ENCODE measurements at regions not wholly inside any gene's neighbourhood (a gene's known extent, or its start where the extent isn't known, plus 50 kb on each side); places are given as distances from the start of the nearest gene placed in this dataset.

DNA sequence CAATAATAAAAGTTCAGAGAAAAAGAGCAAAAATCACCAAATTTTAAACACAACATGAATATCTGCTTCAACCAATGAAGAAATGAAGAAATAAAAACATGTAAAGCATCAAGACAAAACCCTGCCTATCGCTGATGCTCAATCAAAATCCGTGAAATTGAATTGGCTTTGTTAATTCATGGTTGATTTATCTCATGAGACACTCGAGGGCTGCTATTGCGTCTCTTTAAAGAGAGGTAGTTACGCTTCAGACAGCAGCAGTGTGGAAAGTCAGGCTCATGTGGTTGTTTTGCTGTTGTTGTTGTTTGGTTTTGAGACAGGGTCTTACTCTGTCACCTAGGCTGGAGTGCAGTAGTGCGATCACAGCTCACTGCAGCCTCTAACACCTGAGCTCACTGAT is 65.5 kb upstream of the RGS7 start:
- no peaks in the 10 kb centered on the region for H3K36me3 ChIP-seq (ENCODE audit: control insufficient read depth, insufficient read depth, low read length)
- H3K4me3 ChIP-seq (ENCODE audit: insufficient read depth, low read depth, low read length, poor library complexity, severe bottlenecking) = no peak overlapping the region
- H3K4me1 ChIP-seq (ENCODE audit: control insufficient read depth, insufficient read depth, low read length, poor library complexity, severe bottlenecking) = no peaks in the 10 kb centered on the region
- no peaks in the 10 kb centered on the region for H3K9me3 ChIP-seq (ENCODE audit: control insufficient read depth, low read length)
- H3K27ac ChIP-seq (ENCODE audit: insufficient read depth, low read length, poor library complexity, severe bottlenecking) = no peak overlapping the region
- H3K27me3 ChIP-seq (replicated peaks; ENCODE audit: control insufficient read depth, insufficient read depth, low read length, poor library complexity, severe bottlenecking) = no peaks in the 10 kb centered on the region
- no peak for DNase-seq

DNA sequence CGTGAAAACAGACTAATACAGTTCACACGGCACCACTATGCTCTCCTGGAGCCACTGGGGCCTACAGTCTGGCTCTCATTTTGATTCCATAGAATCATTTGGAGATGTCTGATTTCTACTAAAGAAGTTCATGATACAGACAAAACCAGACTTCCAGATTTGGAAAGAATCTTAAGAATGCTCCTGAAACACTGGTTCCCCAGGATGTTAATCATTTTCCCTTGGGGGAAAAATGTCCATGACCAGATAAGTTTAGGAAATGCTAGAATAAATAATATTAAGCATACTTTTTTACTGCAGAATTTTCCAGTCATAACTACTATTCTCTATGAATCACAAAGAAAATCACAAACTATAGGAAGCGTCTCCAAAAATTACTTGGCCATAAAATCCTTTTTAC is 63.0 kb upstream of the RGS7 start:
- DNase-seq = no peak
- Histone ChIP-seq H3K4me1 (ENCODE audit: control insufficient read depth, insufficient read depth, low read length, poor library complexity, severe bottlenecking) (no peaks in the 10 kb centered on the region), H3K4me3 (ENCODE audit: insufficient read depth, low read depth, low read length, poor library complexity, severe bottlenecking) (no peak overlapping the region), H3K9me3 (ENCODE audit: control insufficient read depth, low read length) (no peaks in the 10 kb centered on the region), H3K36me3 (ENCODE audit: control insufficient read depth, insufficient read depth, low read length) (no peaks in the 10 kb centered on the region), H3K27ac (ENCODE audit: insufficient read depth, low read length, poor library complexity, severe bottlenecking) (no peak overlapping the region), H3K27me3 (replicated peaks; ENCODE audit: control insufficient read depth, insufficient read depth, low read length, poor library complexity, severe bottlenecking) (no peaks in the 10 kb centered on the region)

DNA sequence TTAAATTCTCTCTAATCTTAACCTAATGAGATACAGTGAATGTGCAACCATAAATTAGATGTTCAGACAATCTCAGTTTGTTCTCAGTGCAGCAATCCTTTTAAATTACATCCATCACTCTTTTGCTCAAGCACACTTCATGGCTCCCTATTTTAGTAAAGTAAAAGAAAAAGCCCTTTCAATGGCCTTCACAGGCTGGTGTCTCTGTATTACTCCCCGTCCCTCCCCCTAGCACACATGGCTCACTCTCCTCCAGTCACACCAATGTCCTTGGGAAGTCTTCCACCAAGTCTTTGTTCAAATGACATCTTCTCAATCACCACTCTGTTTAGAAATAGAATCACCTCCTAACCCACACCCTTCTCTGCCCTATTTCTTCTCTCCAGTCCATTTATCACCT is 60.3 kb upstream of the RGS7 start:
- H3K4me3 ChIP-seq (ENCODE audit: insufficient read depth, low read depth, low read length, poor library complexity, severe bottlenecking) = no peak overlapping the region

DNA sequence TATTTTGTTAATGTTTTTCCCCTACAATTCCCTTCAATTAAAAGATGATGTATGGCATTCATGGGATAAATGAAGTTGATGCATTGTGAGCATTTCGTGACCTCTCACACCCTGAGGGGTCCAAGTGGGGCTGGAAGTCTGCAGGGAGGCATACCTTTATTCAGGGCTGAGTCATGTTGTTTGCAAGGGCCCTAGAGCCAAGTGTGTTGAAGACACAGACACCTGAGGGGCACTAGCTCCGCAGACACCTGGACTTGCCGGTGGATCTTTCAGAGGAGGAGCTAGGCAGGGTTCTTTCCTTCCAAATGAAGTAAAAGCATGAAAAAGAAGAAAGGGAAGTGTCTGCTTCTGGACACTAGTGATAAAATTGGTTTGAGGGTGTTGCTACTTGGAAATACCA is 57.0 kb upstream of the RGS7 start:
- Histone ChIP-seq H3K27ac (ENCODE audit: insufficient read depth, low read length, poor library complexity, severe bottlenecking) (no peak overlapping the region), H3K9me3 (ENCODE audit: control insufficient read depth, low read length) (no peaks in the 10 kb centered on the region), H3K4me3 (ENCODE audit: insufficient read depth, low read depth, low read length, poor library complexity, severe bottlenecking) (no peak overlapping the region), H3K27me3 (replicated peaks; ENCODE audit: control insufficient read depth, insufficient read depth, low read length, poor library complexity, severe bottlenecking) (no peaks in the 10 kb centered on the region), H3K4me1 (ENCODE audit: control insufficient read depth, insufficient read depth, low read length, poor library complexity, severe bottlenecking) (no peaks in the 10 kb centered on the region), H3K36me3 (ENCODE audit: control insufficient read depth, insufficient read depth, low read length) (no peaks in the 10 kb centered on the region)
- DNase-seq = no peak

More for the DNA sequence above, 60.3 kb upstream of the RGS7 start:
- H3K27ac ChIP-seq (ENCODE audit: insufficient read depth, low read length, poor library complexity, severe bottlenecking) = no peak overlapping the region
- no peaks in the 10 kb centered on the region for H3K9me3 ChIP-seq (ENCODE audit: control insufficient read depth, low read length)
- no peaks in the 10 kb centered on the region for H3K4me1 ChIP-seq (ENCODE audit: control insufficient read depth, insufficient read depth, low read length, poor library complexity, severe bottlenecking)
- no peaks in the 10 kb centered on the region for H3K27me3 ChIP-seq (replicated peaks; ENCODE audit: control insufficient read depth, insufficient read depth, low read length, poor library complexity, severe bottlenecking)
- H3K36me3 ChIP-seq (ENCODE audit: control insufficient read depth, insufficient read depth, low read length) = no peaks in the 10 kb centered on the region
- no peak for DNase-seq

DNA sequence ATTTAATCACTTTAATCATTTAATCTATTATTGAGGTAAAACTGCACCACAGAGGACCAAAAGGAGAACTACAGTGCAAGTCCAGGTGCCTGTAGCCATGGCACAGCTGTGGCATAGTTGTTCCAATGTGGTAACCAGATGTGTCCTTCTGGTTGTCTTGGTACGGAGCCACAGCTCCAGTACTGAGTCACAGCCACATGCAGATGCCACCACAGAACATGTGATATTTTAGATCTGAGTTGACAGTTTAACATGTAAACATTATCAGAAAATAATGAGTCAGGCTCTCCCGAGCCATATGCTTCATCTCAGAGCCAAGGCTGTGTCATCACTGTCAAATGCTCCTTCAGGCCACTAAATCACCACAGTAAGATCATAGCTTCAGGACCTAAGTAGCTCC is 56.4 kb upstream of the RGS7 start:
- no peak overlapping the region for H3K4me3 ChIP-seq (ENCODE audit: insufficient read depth, low read depth, low read length, poor library complexity, severe bottlenecking)
- no peak for DNase-seq
- H3K36me3 ChIP-seq (ENCODE audit: control insufficient read depth, insufficient read depth, low read length) = no peaks in the 10 kb centered on the region
- H3K27ac ChIP-seq (ENCODE audit: insufficient read depth, low read length, poor library complexity, severe bottlenecking) = no peak overlapping the region
- H3K9me3 ChIP-seq (ENCODE audit: control insufficient read depth, low read length) = no peaks in the 10 kb centered on the region
- H3K4me1 ChIP-seq (ENCODE audit: control insufficient read depth, insufficient read depth, low read length, poor library complexity, severe bottlenecking) = no peaks in the 10 kb centered on the region
- H3K27me3 ChIP-seq (replicated peaks; ENCODE audit: control insufficient read depth, insufficient read depth, low read length, poor library complexity, severe bottlenecking) = no peaks in the 10 kb centered on the region

DNA sequence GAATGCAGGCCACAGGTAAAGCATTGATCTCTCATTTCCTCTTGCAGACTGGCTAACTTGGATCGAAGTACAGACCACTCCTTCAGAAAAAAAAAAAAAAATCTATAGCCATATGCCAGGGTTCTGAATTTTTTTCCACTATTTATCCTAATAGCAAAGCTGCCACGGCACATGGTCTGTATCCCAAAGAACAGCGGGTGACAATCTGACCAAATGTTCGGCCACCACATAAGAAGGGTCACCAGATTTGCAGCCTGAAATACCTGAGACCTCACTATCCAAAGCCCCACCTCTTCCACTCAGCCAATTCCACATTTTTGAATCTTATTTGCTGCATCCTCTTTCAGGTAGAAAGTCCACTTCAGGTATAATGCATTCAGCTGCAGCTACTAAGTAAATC is 55.6 kb upstream of the RGS7 start:
- H3K4me1 ChIP-seq (ENCODE audit: control insufficient read depth, insufficient read depth, low read length, poor library complexity, severe bottlenecking) = no peaks in the 10 kb centered on the region
- H3K4me3 ChIP-seq (ENCODE audit: insufficient read depth, low read depth, low read length, poor library complexity, severe bottlenecking) = no peak overlapping the region
- no peak overlapping the region for H3K27ac ChIP-seq (ENCODE audit: insufficient read depth, low read length, poor library complexity, severe bottlenecking)
- H3K36me3 ChIP-seq (ENCODE audit: control insufficient read depth, insufficient read depth, low read length) = no peaks in the 10 kb centered on the region
- H3K27me3 ChIP-seq (replicated peaks; ENCODE audit: control insufficient read depth, insufficient read depth, low read length, poor library complexity, severe bottlenecking) = no peaks in the 10 kb centered on the region
- no peak for DNase-seq
- H3K9me3 ChIP-seq (ENCODE audit: control insufficient read depth, low read length) = no peaks in the 10 kb centered on the region

DNA sequence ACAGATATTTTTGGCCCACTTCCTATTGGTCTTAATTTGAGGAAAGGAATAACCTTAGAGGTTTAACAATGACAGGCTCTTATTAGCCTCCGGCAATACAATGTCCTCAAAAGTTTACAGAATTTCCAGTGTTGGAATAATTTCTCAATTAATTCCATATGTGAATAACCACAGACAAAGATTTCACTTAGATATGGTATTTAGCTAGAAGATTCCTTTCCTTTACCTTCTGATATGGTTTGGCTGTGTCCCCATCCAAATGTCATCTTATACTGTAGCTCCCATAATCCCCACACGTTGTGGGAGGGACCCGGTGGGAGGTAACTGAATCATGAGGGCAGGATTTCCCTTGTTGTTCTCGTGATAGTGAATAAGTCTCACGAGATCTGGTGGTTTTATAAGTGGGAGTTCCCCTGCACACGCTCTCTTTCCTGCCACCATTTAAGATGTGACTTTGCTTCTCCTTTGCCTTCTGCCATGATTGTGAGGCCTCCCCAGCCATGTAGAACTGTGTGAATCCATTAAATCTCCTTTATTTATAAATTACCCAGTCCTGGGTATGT is 54.9 kb upstream of the RGS7 start:
- Histone ChIP-seq H3K36me3 (ENCODE audit: control insufficient read depth, insufficient read depth, low read length) (no peaks in the 10 kb centered on the region), H3K9me3 (ENCODE audit: control insufficient read depth, low read length) (no peaks in the 10 kb centered on the region), H3K4me1 (ENCODE audit: control insufficient read depth, insufficient read depth, low read length, poor library complexity, severe bottlenecking) (no peaks in the 10 kb centered on the region), H3K27me3 (replicated peaks; ENCODE audit: control insufficient read depth, insufficient read depth, low read length, poor library complexity, severe bottlenecking) (no peaks in the 10 kb centered on the region), H3K27ac (ENCODE audit: insufficient read depth, low read length, poor library complexity, severe bottlenecking) (no peak overlapping the region), H3K4me3 (ENCODE audit: insufficient read depth, low read depth, low read length, poor library complexity, severe bottlenecking) (no peak overlapping the region)
- no peak for DNase-seq

DNA sequence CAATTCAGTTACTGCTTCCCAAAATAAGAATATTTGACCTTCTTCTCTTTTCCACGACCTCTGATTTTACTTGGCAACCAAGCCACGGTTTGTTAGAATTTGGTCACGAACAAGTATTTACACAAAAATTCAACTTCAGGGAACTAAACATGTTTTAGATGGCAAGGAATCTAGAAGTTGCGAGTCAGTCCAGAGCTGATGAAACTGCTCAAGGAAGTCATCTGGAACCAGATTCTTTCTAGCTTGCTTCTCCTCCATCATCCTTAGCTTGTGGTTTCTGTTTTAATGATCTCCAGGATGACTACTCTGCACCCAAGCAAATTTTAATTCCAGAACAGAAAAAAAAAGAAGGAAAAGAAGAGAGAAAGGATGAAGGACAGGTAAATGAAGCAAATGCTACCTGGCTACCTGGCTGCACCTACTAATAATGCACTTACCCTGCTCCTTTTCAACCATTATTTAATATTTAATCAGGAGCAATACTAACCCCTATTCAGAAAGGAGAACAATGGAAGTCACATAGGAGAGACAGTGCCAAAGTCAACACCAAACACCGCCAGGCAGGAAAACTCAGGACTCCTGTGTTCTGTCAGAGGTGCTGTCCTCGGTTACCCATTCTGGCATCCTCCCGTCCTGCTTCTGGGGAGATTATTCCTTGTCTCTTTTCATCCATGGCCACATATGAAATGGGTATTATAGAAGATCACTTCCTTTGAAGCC is 54.2 kb upstream of the RGS7 start:
- H3K9me3 ChIP-seq (ENCODE audit: control insufficient read depth, low read length) = no peaks in the 10 kb centered on the region

DNA sequence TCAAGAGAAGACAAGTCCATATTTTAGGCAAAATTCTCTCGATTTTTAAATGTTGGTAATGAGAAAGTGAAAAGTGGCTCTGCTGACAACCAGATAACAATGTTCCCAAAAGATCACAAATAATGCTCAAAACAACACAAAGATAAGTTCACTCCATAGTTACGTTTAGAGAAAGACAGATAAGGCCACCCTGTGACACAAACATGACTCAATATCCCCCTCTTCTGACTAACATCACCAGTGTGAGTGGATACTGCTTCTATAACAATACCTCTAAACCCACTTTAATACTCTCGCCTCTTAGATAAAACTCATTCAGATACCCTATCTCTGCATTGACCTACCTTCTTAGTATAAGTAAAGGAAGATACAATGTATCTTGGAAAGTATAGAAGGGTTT is 51.2 kb upstream of the RGS7 start:
- Histone ChIP-seq H3K27me3 (replicated peaks; ENCODE audit: control insufficient read depth, insufficient read depth, low read length, poor library complexity, severe bottlenecking) (no peaks in the 10 kb centered on the region), H3K4me3 (ENCODE audit: insufficient read depth, low read depth, low read length, poor library complexity, severe bottlenecking) (no peak overlapping the region), H3K4me1 (ENCODE audit: control insufficient read depth, insufficient read depth, low read length, poor library complexity, severe bottlenecking) (no peaks in the 10 kb centered on the region), H3K27ac (ENCODE audit: insufficient read depth, low read length, poor library complexity, severe bottlenecking) (no peak overlapping the region), H3K36me3 (ENCODE audit: control insufficient read depth, insufficient read depth, low read length) (no peaks in the 10 kb centered on the region), H3K9me3 (ENCODE audit: control insufficient read depth, low read length) (no peaks in the 10 kb centered on the region)
- no peak for DNase-seq

More for the DNA sequence above, 54.2 kb upstream of the RGS7 start:
- H3K36me3 ChIP-seq (ENCODE audit: control insufficient read depth, insufficient read depth, low read length) = no peaks in the 10 kb centered on the region
- no peaks in the 10 kb centered on the region for H3K27me3 ChIP-seq (replicated peaks; ENCODE audit: control insufficient read depth, insufficient read depth, low read length, poor library complexity, severe bottlenecking)
- no peak overlapping the region for H3K27ac ChIP-seq (ENCODE audit: insufficient read depth, low read length, poor library complexity, severe bottlenecking)
- no peak overlapping the region for H3K4me3 ChIP-seq (ENCODE audit: insufficient read depth, low read depth, low read length, poor library complexity, severe bottlenecking)
- no peak for DNase-seq
- H3K4me1 ChIP-seq (ENCODE audit: control insufficient read depth, insufficient read depth, low read length, poor library complexity, severe bottlenecking) = no peaks in the 10 kb centered on the region
